T-helper 2 cell (primary cell): ENCODE measurements at regions not wholly inside any gene's neighbourhood (a gene's known extent, or its start where the extent isn't known, plus 50 kb on each side); places are given as distances from the start of the nearest gene placed in this dataset.
"Not testable (repeated sequence)": the region's sequence is repeated elsewhere in the genome, so short reads cannot be mapped to it uniquely, and the experiment has no call there.

ENCODE experiments used
- DNase-seq, 5 experiments: peaks; one replicate each; pipeline versions ENCODE4 v3.0.0 to v3.0.0-alpha.2; 2012 to 2022

- DNase-seq = no peak
These were observed 737.7 kb downstream of the NLGN4X start for GRCh38 chrX:5490786-5491563.

GRCh38 chrX:5474282-5474681 is 754.4 kb downstream of the NLGN4X start:
- DNase-seq = no peak

DNA sequence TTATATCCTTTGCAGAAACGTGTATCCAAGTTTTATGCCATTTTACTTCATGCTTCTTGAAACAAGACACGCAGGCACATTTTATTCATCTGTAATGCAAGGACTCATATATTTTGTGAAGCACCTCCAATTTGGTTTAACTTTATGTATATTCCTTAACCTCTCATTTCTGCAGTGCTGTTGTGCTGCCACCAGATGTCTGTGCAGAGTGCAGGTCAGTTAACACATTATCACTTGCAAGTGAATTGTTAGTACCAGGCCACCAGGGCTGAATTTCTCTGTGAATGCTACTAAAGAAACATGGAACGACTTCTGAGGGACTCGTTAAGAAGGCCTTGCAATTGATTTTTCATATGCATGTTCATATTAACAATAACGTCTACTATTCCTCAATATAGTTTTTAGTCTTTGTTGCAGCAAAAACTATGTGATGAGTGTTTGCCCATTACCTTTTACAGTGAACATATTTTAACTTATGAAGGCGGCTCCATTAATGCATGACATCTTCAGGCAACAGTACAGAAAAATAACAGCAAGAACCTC is 770.3 kb downstream of the NLGN4X start:
- DNase-seq = no peak

DNA sequence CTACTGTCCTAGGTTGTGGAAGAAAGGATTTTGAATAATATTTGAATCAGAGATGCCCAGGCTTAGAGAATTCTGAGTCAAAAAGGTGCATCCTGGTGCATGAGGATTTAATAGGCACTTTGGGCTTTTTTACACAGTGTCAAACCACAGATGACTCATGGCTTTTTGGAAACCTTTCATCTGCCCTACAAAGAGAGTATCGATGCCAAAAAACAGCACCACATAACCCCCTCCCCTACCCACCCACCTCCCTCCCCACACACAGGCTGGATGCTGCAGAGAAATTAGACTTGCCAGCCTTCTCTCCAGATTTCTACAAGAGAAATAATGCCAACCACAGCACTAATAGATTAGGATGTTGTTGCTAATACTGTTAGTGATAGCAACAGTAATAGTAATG is 779.3 kb downstream of the NLGN4X start:
- no peak for DNase-seq

- DNase-seq = no peak
These were observed 796.8 kb downstream of the NLGN4X start for GRCh38 chrX:5431823-5432222.

GRCh38 chrX:5425119-5425518 is 803.5 kb downstream of the NLGN4X start:
- no peak for DNase-seq

- no peak for DNase-seq
These were observed 811.3 kb downstream of the NLGN4X start for GRCh38 chrX:5417381-5417780.

GRCh38 chrX:5415738-5416137 is 812.9 kb downstream of the NLGN4X start:
- DNase-seq = no peak

DNA sequence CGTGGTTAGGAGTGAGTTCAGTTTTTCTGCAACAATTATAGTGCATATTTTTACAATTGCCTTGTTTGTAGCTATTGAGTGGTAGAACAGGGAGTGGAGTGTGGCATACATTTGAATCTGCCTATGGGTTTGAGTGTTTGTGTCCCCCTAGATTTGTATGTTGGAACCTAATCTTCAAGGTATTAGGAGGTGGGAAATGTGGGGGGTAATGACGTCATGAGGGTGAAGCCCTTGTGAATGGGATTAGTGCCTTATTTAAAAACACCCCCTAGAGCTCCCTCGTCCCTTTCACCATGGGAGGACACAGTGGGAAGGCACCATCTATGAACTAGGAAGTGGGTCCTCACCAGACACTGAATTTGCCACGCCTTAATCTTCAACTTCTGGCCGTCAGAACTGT is 819.6 kb downstream of the NLGN4X start:
- DNase-seq = no peak

- no peak for DNase-seq
These were observed 826.2 kb downstream of the NLGN4X start for GRCh38 chrX:5402461-5402860.

DNA sequence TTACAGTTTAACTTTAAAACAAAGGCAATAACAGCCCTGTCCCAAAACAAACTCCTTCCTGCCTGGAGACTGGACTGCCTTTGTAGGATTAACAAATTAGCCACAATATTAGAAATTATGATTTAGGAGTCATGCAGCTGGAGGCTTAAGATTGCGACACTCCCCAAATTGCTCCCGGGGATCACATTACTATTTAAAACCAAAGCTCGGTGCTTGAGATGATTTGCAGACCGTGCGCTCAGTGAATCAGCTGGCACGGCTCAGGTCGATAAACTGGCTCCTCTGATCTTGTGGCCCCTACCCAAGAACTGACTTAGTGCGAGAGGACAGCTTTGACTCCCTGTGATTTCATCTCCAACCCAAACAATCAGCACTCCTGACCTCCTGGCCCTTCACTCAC is 829.3 kb downstream of the NLGN4X start:
- DNase-seq = no peak

DNA sequence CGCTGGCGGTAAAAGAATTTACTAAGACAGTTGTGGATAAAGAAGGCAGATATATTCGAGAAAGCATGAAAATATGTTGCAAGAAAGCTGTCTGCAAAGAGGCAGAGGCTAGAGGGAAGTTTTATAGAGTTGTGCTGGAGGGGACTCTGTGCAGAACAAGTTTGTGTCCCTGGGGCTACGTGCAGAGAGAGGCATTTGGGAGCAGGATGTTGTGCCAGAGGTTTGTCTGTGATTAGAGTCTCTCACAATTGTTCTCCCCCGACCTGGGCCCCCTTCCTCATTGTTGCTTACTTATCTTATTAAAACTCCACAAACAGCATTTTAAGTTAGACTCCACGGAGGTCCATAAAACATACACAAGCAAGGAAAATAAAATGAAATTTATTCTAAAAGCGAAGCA is 831.3 kb downstream of the NLGN4X start:
- DNase-seq = no peak

- DNase-seq = no peak
These were observed 838.3 kb downstream of the NLGN4X start for GRCh38 chrX:5390376-5390775.

DNA sequence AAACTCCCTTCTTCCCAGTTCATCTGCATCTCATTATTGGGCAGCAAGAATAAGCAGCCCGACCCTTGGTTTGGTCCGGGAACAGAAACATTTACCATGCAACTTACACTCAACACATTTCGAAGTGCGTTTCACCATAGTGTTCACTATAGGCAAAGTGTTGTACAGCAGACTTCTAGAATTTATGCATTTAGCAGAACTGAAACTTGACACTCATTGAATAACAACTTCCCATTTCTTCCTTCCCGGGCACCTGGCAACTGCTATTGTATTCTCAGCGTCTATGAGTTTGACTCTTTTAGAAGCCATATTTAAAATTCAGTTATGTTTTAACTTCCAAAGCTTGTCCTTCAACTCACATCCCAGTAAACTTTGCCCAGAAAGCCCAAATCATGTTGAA is 840.6 kb downstream of the NLGN4X start:
- no peak for DNase-seq

GRCh38 chrX:5380426-5380825 is 848.2 kb downstream of the NLGN4X start:
- DNase-seq = no peak

GRCh38 chrX:5341902-5342301 is 886.8 kb downstream of the NLGN4X start:
- DNase-seq = no peak

- DNase-seq = no peak
These were observed 891.5 kb downstream of the NLGN4X start for GRCh38 chrX:5337160-5337559.

GRCh38 chrX:5324546-5324945 is 904.1 kb downstream of the NLGN4X start:
- no peak for DNase-seq

DNA sequence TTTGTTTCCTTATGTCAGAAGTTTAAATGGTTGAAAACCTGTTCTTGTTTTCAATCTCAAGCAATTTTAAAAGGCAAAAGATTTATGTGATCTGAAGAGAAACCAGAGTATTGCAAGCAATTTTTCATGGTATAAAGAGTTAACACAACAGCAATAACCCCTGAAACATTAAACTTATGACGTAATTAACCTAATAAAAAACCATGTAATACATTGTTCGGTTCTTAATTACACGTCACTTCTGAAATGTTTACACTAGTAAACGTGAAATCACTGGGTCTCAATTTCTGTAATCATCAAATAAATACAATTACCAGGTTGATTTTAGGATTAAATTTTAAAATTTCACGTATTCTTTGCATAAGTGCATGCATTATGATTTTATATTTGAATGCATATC is 914.5 kb downstream of the NLGN4X start:
- DNase-seq = no peak

DNA sequence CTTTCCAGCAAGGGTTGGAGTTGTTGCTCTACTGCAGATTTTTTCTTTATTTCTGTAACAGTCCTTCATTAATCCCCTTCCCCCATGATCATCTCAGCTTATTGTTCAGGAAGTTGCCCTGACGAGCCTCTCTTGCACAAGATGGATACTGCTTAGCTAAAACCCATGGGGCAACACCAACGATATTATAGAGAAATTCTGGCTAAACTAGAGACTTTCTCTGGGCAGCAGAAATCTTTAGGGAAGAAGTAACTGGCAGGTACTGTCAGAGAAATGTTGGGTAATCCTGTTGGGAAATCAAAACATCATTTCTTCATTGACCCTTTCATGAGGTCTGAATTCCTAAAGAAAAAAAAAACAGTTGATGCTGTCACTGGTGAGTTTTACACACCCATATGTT is 921.3 kb downstream of the NLGN4X start:
- no peak for DNase-seq

- DNase-seq = no peak
These were observed 922.0 kb downstream of the NLGN4X start for GRCh38 chrX:5306654-5307121.

DNA sequence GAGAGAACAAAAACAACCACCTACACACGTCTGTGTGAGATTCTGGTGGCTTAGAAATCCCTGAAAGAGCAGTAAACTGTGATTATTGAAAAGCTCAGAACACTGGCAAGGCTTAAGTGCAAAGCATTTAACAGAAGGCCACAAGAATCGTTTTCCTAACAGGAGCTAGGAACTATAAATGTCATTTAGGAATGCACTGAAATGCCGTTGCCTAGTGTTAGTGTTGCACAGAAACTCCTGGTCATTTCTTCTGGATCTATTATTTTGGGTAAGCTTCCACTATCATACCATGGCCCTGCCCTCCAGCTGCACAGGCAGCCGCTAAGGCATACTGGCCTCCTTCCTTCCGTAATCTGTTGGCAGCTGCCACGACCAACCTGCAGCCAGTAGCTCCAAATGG is 923.2 kb downstream of the NLGN4X start:
- no peak for DNase-seq

- no peak for DNase-seq
These were observed 933.7 kb downstream of the NLGN4X start for GRCh38 chrX:5295004-5295403.

- no peak for DNase-seq
These were observed 938.0 kb downstream of the NLGN4X start for GRCh38 chrX:5290635-5291034.

- not testable (repeated sequence) for DNase-seq
These were observed 938.7 kb downstream of the NLGN4X start for GRCh38 chrX:5289949-5290348.
